AG10803 (cell line): ENCODE measurements at regions not wholly inside any gene's neighbourhood (a gene's known extent, or its start where the extent isn't known, plus 50 kb on each side); places are given as distances from the start of the nearest gene placed in this dataset.

Experiments used
- DNase-seq: peaks from one replicate; pipeline ENCODE4 v3.0.0; 2010; ENCODE audit warnings: low read depth
- H3K4me3 ChIP-seq: 2 replicates; pipeline ENCODE4 v1.5.1; 2011; ENCODE audit warnings: mild to moderate bottlenecking, low read length, control low read depth
- CTCF ChIP-seq: conservative IDR thresholded peaks from 2 replicates; pipeline ENCODE4 v1.5.1; 2011; ENCODE audit warnings: mild to moderate bottlenecking, low read length, control low read depth, inconsistent platforms

- no peak for TF ChIP-seq CTCF
- H3K4me3 ChIP-seq: no peak overlapping the region
- no peak for DNase-seq
These were observed 410.7 kb upstream of the JAG1 start for GRCh38 chr20:11084508-11084907.

- no peak for TF ChIP-seq CTCF
- no peak for DNase-seq
- no peak overlapping the region for H3K4me3 ChIP-seq
These were observed 413.2 kb upstream of the JAG1 start for GRCh38 chr20:11086970-11087369.

- no peak for DNase-seq
- no peak for TF ChIP-seq CTCF
These were observed 417.0 kb upstream of the JAG1 start for GRCh38 chr20:11090751-11091150.

GRCh38 chr20:11091511-11091910 lies 417.7 kb upstream of the JAG1 start:
- DNase-seq: no peak
- no peak overlapping the region for H3K4me3 ChIP-seq
- TF ChIP-seq CTCF: no peak

More at GRCh38 chr20:11090751-11091150, 417.0 kb upstream of the JAG1 start:
- no peak overlapping the region for H3K4me3 ChIP-seq

- TF ChIP-seq CTCF: no peak
- no peak overlapping the region for H3K4me3 ChIP-seq
- DNase-seq: no peak
These were observed 418.4 kb upstream of the JAG1 start for GRCh38 chr20:11092151-11092550.

GRCh38 chr20:11094196-11094595 lies 420.4 kb upstream of the JAG1 start:
- H3K4me3 ChIP-seq: no peak overlapping the region
- DNase-seq: no peak
- TF ChIP-seq CTCF: no peak

- DNase-seq: no peak
These were observed 420.9 kb upstream of the JAG1 start for GRCh38 chr20:11094711-11095110.

More at GRCh38 chr20:11094711-11095110, 420.9 kb upstream of the JAG1 start:
- TF ChIP-seq CTCF: no peak
- no peak overlapping the region for H3K4me3 ChIP-seq
